ENCODE measurements at regions not wholly inside any gene's neighbourhood (a gene's known extent, or its start where the extent isn't known, plus 50 kb on each side); places are given as distances from the start of the nearest gene placed in this dataset.

GRCh38 chr16:13550254-13550653 is 369.7 kb upstream of the ERCC4 start:
- no peak for DNase-seq (ENCODE audit: low read depth in 1 of 2, low spot score in 1 of 2)

- no peak for DNase-seq (ENCODE audit: low read depth in 1 of 2, low spot score in 1 of 2)
These were observed 367.6 kb upstream of the ERCC4 start for GRCh38 chr16:13552062-13552959.

DNA sequence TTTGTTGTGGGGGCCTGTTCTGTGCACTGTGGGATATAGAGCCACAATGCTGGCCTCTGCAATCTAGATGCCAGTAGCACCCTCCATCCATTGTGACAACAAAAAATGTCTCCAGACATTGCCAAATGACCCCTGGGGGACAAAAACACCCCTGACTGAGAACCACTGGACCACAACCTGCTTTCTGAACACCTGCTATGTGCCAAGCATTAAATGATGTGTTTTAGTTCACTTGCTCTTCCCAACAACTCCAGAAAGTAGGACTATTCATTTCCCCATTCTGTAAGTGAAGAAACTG is 367.0 kb upstream of the ERCC4 start:
- DNase-seq (ENCODE audit: low read depth in 1 of 2, low spot score in 1 of 2): no peak

- DNase-seq (ENCODE audit: low read depth in 1 of 2, low spot score in 1 of 2): no peak
These were observed 366.4 kb upstream of the ERCC4 start for GRCh38 chr16:13553453-13553985.

GRCh38 chr16:13554005-13554404 is 365.9 kb upstream of the ERCC4 start:
- DNase-seq (ENCODE audit: low read depth in 1 of 2, low spot score in 1 of 2): no peak

DNA sequence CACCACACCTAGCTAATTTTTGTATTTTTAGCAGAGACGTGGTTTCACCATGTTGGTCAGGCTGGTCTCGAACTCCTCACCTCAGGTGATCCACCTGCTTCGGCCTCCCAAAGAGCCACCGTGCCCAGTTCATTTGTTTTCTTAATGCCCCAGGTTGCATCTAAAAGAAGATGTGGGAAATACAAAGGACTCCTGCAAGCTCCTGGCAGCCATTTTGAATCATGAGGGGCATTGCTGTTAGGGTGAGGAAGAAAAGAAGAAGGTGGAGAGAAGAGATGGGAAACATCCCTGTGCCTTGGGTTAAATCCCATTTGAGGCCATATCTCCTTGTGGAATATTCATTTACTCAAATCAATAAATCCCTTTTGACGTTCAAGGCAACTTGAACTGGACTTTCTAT is 365.3 kb upstream of the ERCC4 start:
- DNase-seq (ENCODE audit: low read depth in 1 of 2, low spot score in 1 of 2): no peak

GRCh38 chr16:13557418-13557817 is 362.5 kb upstream of the ERCC4 start:
- DNase-seq (ENCODE audit: low read depth in 1 of 2, low spot score in 1 of 2): no peak

DNA sequence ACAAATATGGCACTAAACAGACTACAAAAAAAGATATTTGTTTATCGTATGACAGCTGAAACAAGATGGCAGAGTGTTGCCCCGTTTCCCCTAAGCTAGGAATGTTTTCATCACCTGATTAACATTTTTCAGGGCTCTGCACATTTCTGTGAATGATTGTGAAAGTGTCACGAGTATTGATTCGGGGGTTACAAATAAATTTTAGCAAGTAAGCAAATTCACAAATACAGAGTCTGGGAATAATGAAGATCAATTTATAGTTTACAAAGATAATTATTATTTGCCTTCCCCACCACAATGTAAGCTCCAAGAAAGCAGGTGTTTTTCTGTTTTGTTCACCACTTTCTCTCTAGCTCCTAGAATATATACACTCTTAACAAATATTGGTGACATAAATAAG is 361.2 kb upstream of the ERCC4 start:
- no peak for DNase-seq (ENCODE audit: low read depth in 1 of 2, low spot score in 1 of 2)

DNA sequence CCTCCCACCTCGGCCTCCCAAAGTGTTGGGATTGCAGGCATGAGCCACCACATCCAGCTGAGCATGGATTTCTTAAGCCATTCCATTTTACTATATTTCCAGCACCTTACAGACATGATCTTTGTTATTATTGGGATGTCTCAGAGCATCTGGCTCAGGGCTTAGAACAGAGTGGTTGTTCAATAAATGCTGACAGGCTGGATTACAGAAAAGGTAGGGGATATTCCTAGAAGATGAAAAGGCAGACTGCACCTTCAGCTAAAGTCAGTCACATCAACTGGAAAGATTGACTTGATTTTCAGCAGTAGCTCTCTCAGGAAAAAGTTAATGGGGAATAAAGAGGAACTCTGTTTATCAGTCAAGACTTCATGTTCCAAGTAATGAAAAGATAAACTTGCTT is 360.3 kb upstream of the ERCC4 start:
- no peak for DNase-seq (ENCODE audit: low read depth in 1 of 2, low spot score in 1 of 2)

GRCh38 chr16:13560151-13560550 is 359.8 kb upstream of the ERCC4 start:
- no peak for DNase-seq (ENCODE audit: low read depth in 1 of 2, low spot score in 1 of 2)

DNA sequence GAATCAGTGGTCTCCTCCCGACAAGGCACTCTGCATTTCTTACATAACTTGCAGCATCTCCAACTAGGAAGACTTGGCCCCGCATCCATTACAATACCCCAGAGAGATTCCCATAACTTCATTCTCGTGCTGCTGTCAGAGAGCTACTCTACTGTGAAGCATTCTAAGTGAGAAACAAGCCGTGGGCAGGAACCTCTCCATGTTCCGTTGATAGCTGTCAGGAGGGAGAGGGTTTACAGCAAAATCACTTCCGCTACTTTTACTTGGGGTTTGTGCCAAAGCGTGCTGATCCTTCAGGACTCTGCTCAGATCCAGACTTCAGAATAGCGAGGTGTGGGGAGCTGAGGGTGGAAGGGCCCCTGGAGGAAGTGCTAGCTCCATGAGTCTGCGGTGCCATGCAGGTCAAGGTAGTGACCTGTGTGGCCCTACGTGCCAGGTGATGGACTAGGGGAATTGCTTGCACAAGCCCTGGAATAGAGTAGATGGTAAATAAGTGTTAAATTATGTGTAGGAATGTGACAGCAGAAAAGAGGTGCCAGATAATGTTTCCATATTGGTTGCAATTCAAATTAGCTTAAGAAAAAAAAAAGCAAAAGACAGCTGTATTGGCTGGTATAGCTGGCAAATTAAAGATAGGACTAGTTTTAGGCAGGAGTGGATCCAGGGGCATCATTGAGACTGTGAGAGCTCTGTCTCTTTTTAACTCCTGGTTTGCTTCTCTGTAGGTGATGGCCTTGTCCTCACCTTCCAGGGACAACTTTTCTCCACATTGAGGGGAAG is 358.5 kb upstream of the ERCC4 start:
- DNase-seq (ENCODE audit: low read depth in 1 of 2, low spot score in 1 of 2): no peak

GRCh38 chr16:13568803-13569202 is 351.2 kb upstream of the ERCC4 start:
- DNase-seq (ENCODE audit: low read depth in 1 of 2, low spot score in 1 of 2): no peak

- no peak for DNase-seq (ENCODE audit: low read depth in 1 of 2, low spot score in 1 of 2)
These were observed 350.0 kb upstream of the ERCC4 start for GRCh38 chr16:13569986-13570385.

DNA sequence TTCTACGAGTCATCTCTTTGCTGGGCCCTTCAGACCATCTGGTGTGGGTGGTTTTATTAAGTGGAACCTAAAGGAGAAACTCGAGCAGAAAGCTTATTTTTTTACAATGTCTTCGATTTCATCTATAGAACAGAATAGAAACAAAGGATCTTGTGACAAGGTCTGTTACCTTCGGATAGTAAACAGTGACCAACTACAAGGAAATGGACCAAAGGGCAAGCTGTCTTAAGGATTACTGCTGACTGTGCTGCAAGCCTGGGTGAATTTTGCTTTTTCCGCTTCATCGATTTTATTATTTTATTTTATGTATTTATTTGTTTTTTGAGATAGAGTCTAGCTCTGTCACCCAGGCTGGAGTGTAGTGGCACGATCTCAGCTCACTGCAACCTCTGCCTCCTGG is 348.9 kb upstream of the ERCC4 start:
- no peak for DNase-seq (ENCODE audit: low read depth in 1 of 2, low spot score in 1 of 2)

DNA sequence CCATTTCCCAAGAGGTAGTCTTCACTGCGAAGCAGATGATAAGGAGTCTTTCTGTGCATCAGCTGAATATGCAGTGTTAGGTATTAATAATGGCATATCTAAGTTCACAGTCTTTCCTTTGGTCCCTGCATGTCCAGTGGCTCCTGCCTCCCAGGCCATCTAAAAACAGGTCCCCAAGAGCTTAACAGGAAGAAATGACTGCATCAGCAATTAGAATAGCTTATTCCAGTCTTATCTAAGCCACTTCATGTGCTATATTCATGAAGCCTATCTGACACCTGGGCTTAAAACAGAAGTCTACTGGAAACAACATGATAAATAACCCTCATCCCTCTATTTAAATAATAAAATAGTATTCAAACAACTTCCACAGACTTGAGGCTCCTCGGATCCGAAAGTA is 346.1 kb upstream of the ERCC4 start:
- DNase-seq (ENCODE audit: low read depth in 1 of 2, low spot score in 1 of 2): no peak

GRCh38 chr16:13586051-13586450 is 333.9 kb upstream of the ERCC4 start:
- DNase-seq (ENCODE audit: low read depth in 1 of 2, low spot score in 1 of 2): no peak

DNA sequence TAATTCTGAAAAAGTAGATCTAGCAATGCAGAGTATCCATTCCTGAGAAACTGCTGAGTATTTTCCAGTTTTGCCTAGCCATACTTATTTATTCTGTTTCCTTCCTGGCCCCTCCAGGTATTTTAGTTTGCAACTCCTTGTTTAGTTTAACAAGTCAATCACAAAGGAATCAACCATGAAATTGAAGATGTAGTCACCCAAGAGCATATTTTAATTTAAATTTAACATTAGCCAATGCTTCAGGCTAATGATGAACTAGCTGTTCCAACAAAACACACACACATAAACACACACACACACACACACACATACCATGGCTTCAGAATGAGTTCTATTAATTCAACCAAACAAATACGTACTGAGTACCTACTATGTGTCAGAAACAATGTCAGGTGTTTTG is 332.8 kb upstream of the ERCC4 start:
- DNase-seq (ENCODE audit: low read depth in 1 of 2, low spot score in 1 of 2): no peak

DNA sequence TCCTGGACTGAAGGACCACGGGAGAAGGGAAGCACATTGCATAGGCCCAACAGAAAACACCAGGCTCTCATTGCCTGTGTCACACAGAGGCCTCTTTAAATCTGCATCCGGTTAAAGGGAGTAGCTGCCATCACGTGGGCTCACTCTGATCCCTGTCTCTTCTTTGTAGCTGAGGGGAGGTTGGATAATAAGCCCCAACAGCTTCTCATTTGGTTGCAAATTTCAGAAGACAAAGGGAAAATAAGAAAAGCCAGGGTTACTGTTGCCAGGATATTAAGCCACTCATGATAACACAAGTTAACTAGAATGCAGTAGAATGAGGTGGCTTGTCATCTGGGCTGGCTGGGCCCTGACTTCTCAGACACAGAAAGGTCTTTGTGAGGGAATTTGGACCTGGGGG is 325.1 kb upstream of the ERCC4 start:
- DNase-seq (ENCODE audit: low read depth in 1 of 2, low spot score in 1 of 2): no peak

DNA sequence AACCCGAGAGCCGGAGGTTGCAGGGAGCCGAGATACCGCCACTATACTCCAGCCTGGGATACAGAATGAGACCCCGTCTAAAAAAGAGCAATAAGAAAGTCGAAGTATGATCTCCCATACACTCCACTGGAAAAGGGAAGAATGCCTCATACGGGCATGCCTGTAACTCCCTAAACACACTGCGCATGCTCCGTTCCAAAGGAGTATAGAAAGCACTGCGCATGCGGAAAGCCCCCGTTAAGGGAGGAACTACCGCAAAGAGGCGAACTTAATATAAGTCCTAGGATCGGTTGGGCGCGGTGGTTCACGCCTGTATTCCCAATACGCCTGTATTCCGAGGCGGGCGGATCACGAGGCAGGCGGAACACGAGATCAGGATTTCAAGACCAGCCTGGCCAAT is 313.1 kb upstream of the ERCC4 start:
- DNase-seq (ENCODE audit: low read depth in 1 of 2, low spot score in 1 of 2): no peak

GRCh38 chr16:13607289-13607688 is 312.7 kb upstream of the ERCC4 start:
- DNase-seq (ENCODE audit: low read depth in 1 of 2, low spot score in 1 of 2): no peak

- DNase-seq (ENCODE audit: low read depth in 1 of 2, low spot score in 1 of 2): no peak
These were observed 308.4 kb upstream of the ERCC4 start for GRCh38 chr16:13611596-13611995.

- DNase-seq (ENCODE audit: low read depth in 1 of 2, low spot score in 1 of 2): no peak
These were observed 307.3 kb upstream of the ERCC4 start for GRCh38 chr16:13612623-13613022.

Measured in activated CD4-positive, alpha-beta T cell treated with anti-CD3 and anti-CD28 coated beads, Interleukin-2, amount 50 U/mL, for 24 hours (primary cell).